H9 (cell line): ENCODE measurements at regions not wholly inside any gene's neighbourhood (a gene's known extent, or its start where the extent isn't known, plus 50 kb on each side); places are given as distances from the start of the nearest gene placed in this dataset.

Experiments used
- DNase-seq: peaks from one replicate; pipeline ENCODE4 v3.0.0-alpha.2; 2017
- H2AFZ ChIP-seq: one replicate; pipeline ENCODE4 v1.6.1; 2013; ENCODE audit warnings: mild to moderate bottlenecking, low read length, control low read depth, moderate library complexity
- H2AK5ac ChIP-seq: 2 replicates; pipeline ENCODE4 v1.6.1; 2013; ENCODE audit warnings: low read length, control low read depth, mixed read lengths; ENCODE audit not compliant: insufficient read length
- H2BK120ac ChIP-seq: one replicate; pipeline ENCODE4 v1.6.1; 2013; ENCODE audit warnings: low read depth, mild to moderate bottlenecking, low read length, control low read depth, inconsistent platforms; ENCODE audit not compliant: poor library complexity, severe bottlenecking
- H2BK12ac ChIP-seq: 2 replicates; pipeline ENCODE4 v1.6.1; 2013; ENCODE audit warnings: low read length, control low read depth, mixed read lengths, low read depth; ENCODE audit not compliant: insufficient read length
- H2BK15ac ChIP-seq: 2 replicates; pipeline ENCODE4 v1.6.1; 2013; ENCODE audit warnings: low read depth, low read length, control low read depth
- H2BK20ac ChIP-seq: one replicate; pipeline ENCODE4 v1.6.1; 2013; ENCODE audit warnings: low read depth, mild to moderate bottlenecking, low read length, control low read depth, inconsistent platforms; ENCODE audit not compliant: poor library complexity, severe bottlenecking
- H2BK5ac ChIP-seq: 2 replicates; pipeline ENCODE4 v1.6.1; 2013; ENCODE audit warnings: low read length, control low read depth, mixed read lengths; ENCODE audit not compliant: insufficient read length
- H3K14ac ChIP-seq: 2 replicates; pipeline ENCODE4 v1.6.1; 2013; ENCODE audit warnings: low read length, control low read depth; ENCODE audit not compliant: insufficient read depth
- H3K18ac ChIP-seq: 2 replicates; pipeline ENCODE4 v1.6.1; 2013; ENCODE audit warnings: low read depth, mild to moderate bottlenecking, mixed read lengths, low read length, control low read depth; ENCODE audit not compliant: insufficient read length
- H3K23ac ChIP-seq: 2 replicates; pipeline ENCODE4 v1.6.1; 2013; ENCODE audit warnings: low read length, control low read depth, mixed read lengths, low read depth; ENCODE audit not compliant: insufficient read length
- H3K23me2 ChIP-seq: 2 replicates; pipeline ENCODE4 v1.6.1; 2013; ENCODE audit warnings: low read depth, mild to moderate bottlenecking, mixed read lengths, low read length, control low read depth; ENCODE audit not compliant: insufficient read length, poor library complexity, severe bottlenecking
- H3K27ac ChIP-seq: 2 replicates; pipeline ENCODE4 v1.5.1; 2013; ENCODE audit warnings: low read length, control low read depth, mixed read lengths, low read depth; ENCODE audit not compliant: insufficient read length
- H3K27me3 ChIP-seq: 2 replicates; pipeline ENCODE4 v1.6.1; 2013; ENCODE audit warnings: low read length, control low read depth, inconsistent platforms; ENCODE audit not compliant: insufficient read depth
- H3K4ac ChIP-seq: 2 replicates; pipeline ENCODE4 v1.6.1; 2013; ENCODE audit warnings: low read depth, mild to moderate bottlenecking, control low read depth, inconsistent platforms, low read length, moderate library complexity
- H3K4me1 ChIP-seq: 2 replicates; pipeline ENCODE4 v1.6.1; 2013; ENCODE audit warnings: low read length, control low read depth, inconsistent platforms; ENCODE audit not compliant: insufficient read depth
- H3K4me2 ChIP-seq: 2 replicates; pipeline ENCODE4 v1.6.1; 2013; ENCODE audit warnings: low read length, control low read depth, mixed read lengths; ENCODE audit not compliant: insufficient read length, insufficient read depth
- H3K56ac ChIP-seq: 2 replicates; pipeline ENCODE4 v1.6.1; 2013; ENCODE audit warnings: low read depth, mild to moderate bottlenecking, mixed read lengths, low read length, control low read depth; ENCODE audit not compliant: insufficient read length
- H3K79me1 ChIP-seq: 2 replicates; pipeline ENCODE4 v1.6.1; 2013; ENCODE audit warnings: low read depth, mild to moderate bottlenecking, moderate library complexity, low read length, control low read depth, inconsistent platforms; ENCODE audit not compliant: insufficient read depth, poor library complexity, severe bottlenecking
- H3K79me2 ChIP-seq: 2 replicates; pipeline ENCODE4 v1.6.1; 2013; ENCODE audit warnings: low read length, control low read depth, inconsistent platforms; ENCODE audit not compliant: insufficient read depth
- H3K9ac ChIP-seq: 2 replicates; pipeline ENCODE4 v1.6.1; 2013; ENCODE audit warnings: low read length, control low read depth, mixed read lengths; ENCODE audit not compliant: insufficient read length; ENCODE audit errors: extremely low read depth
- H3K9me3 ChIP-seq: one replicate; pipeline ENCODE4 v1.6.1; 2013; ENCODE audit warnings: low read depth, low read length, inconsistent platforms; ENCODE audit not compliant: control insufficient read depth
- H3T11ph ChIP-seq: one replicate; pipeline ENCODE4 v1.6.1; 2013; ENCODE audit warnings: mild to moderate bottlenecking, low read length, control low read depth, inconsistent platforms
- H4K20me1 ChIP-seq: one replicate; pipeline ENCODE4 v1.6.1; 2013; ENCODE audit not compliant: control insufficient read depth, insufficient read length, insufficient read depth
- H4K5ac ChIP-seq: 2 replicates; pipeline ENCODE4 v1.6.1; 2013; ENCODE audit warnings: low read depth, mild to moderate bottlenecking, mixed read lengths, low read length, control low read depth; ENCODE audit not compliant: insufficient read length
- H4K8ac ChIP-seq: replicated peaks from 2 replicates; pipeline ENCODE4 v1.6.1; 2013; ENCODE audit warnings: low read length, control low read depth, mixed read lengths, low read depth; ENCODE audit not compliant: insufficient read length
- H4K91ac ChIP-seq: 2 replicates; pipeline ENCODE4 v1.6.1; 2013; ENCODE audit warnings: low read depth, mild to moderate bottlenecking, moderate library complexity, mixed read lengths, low read length, control low read depth; ENCODE audit not compliant: insufficient read length
- H3K27ac Mint-ChIP-seq, 3 experiments: 2 replicates in 2 of 3; 3 replicates in 1 of 3; pipeline ENCODE4 v1.8.0; 2020 to 2021; ENCODE audit warnings: mixed read lengths in 3 of 3, mild to moderate bottlenecking in 1 of 3, moderate library complexity in 1 of 3
- H3K27me3 Mint-ChIP-seq: 2 replicates; pipeline ENCODE4 v1.8.0; 2021; ENCODE audit warnings: low read depth, mild to moderate bottlenecking, moderate library complexity, mixed read lengths
- H3K36me3 Mint-ChIP-seq, 3 experiments: 2 replicates in 2 of 3; 3 replicates in 1 of 3; pipeline ENCODE4 v1.8.0; 2020 to 2021; ENCODE audit warnings: low read depth in 3 of 3, mixed read lengths in 3 of 3; ENCODE audit not compliant: insufficient read depth in 1 of 3
- H3K4me1 Mint-ChIP-seq, 2 experiments: 2 replicates each; pipeline ENCODE4 v1.8.0; 2020; ENCODE audit warnings: mixed read lengths in 2 of 2
- H3K4me3 Mint-ChIP-seq, 2 experiments: 2 replicates in 1 of 2; 3 replicates in 1 of 2; pipeline ENCODE4 v1.8.0; 2020 to 2021; ENCODE audit warnings: mild to moderate bottlenecking in 2 of 2, mixed read lengths in 2 of 2, moderate library complexity in 1 of 2
- H3K9me3 Mint-ChIP-seq, 2 experiments: 2 replicates in 1 of 2; 3 replicates in 1 of 2; pipeline ENCODE4 v1.8.0; 2020; ENCODE audit warnings: mild to moderate bottlenecking in 2 of 2, mixed read lengths in 2 of 2, moderate library complexity in 1 of 2
- WGBS: extraction: QIAGEN DNeasy Blood & Tissue Kit; methylation state at CpG from one replicate; pipeline ENCODE4 v1.1.7; 2013; ENCODE audit warnings: missing lambda C conversion rate, low lambda C conversion rate, mixed read lengths; ENCODE audit not compliant: insufficient read length; ENCODE audit errors: extremely low coverage; 5-methylcytosine and 5-hydroxymethylcytosine counted together
- TF ChIP-seq, protein P1 (sequence below): fragments of 200-600 bp; sonication (generic); conservative IDR thresholded peaks from 3 replicates; pipeline ENCODE4 v1.8.0; 2021; ENCODE audit warnings: antibody characterized with exemption, mild to moderate bottlenecking

DNA sequence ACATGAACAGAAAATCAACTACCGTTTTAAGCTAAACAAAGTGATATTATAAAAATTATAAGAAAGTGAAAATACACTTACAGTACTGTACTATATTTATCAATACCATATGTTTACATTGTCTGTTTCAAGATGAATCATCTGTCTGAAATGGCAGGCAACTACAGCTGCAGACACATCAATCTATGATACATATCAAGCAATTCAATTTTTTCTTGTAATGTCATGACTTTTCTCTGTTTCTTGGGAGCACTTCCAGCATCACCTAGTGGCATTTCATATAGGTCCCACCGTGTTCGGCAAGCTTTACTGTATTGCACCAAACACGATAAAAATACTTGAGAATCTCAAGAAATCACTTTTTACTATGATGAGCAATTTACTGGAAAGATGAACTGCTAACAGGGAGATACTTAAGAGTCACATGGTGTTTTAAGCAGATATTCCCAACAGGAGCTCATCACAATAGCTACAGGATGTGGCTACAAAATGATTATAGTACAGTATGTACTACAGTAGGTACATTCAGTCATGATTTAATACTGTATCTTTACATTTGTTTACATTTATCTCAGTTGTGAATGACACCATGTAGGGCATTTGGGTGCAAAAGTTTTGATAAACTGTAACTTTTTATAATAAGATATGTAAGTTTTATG lies 207.4 kb downstream of the ADAM29 start:
- Mint-ChIP-seq H3K27ac (no peak overlapping the region), H3K9me3 (peaks cover 31 to 34% of the 10 kb centered on the region in 2 experiments), H3K36me3 (peaks cover 2 to 27% (median 18%) of the 10 kb centered on the region in 3 experiments; a peak in 5 of 7 replicates), H3K4me1 (peaks cover under 1 to 3% of the 10 kb centered on the region in 2 experiments; a peak in 2 of 4 replicates), H3K4me3 (no peak overlapping the region), H3K27me3 (no peaks in the 10 kb centered on the region)
- H4K20me1 ChIP-seq = no peaks in the 10 kb centered on the region
- H3K23ac ChIP-seq = no peak overlapping the region
- TF ChIP-seq, protein P1, sequence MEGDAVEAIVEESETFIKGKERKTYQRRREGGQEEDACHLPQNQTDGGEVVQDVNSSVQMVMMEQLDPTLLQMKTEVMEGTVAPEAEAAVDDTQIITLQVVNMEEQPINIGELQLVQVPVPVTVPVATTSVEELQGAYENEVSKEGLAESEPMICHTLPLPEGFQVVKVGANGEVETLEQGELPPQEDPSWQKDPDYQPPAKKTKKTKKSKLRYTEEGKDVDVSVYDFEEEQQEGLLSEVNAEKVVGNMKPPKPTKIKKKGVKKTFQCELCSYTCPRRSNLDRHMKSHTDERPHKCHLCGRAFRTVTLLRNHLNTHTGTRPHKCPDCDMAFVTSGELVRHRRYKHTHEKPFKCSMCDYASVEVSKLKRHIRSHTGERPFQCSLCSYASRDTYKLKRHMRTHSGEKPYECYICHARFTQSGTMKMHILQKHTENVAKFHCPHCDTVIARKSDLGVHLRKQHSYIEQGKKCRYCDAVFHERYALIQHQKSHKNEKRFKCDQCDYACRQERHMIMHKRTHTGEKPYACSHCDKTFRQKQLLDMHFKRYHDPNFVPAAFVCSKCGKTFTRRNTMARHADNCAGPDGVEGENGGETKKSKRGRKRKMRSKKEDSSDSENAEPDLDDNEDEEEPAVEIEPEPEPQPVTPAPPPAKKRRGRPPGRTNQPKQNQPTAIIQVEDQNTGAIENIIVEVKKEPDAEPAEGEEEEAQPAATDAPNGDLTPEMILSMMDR = no peak
- no peak overlapping the region for H3K56ac ChIP-seq
- no peaks in the 10 kb centered on the region for H3K23me2 ChIP-seq
- no peak overlapping the region for H3K27ac ChIP-seq
- H3K9me3 ChIP-seq = no peaks in the 10 kb centered on the region
- H2BK5ac ChIP-seq = no peak overlapping the region
- no peaks in the 10 kb centered on the region for H3K79me1 ChIP-seq
- no peak overlapping the region for H3K4me2 ChIP-seq
- H3K14ac ChIP-seq = no peak overlapping the region
- H3K4ac ChIP-seq = no peak overlapping the region
- no peak overlapping the region for H2BK15ac ChIP-seq
- H2AFZ ChIP-seq = no peak overlapping the region
- no peak overlapping the region for H2AK5ac ChIP-seq
- no peaks in the 10 kb centered on the region for H3K4me1 ChIP-seq
- no peak overlapping the region for H2BK120ac ChIP-seq
- H4K5ac ChIP-seq = no peak overlapping the region
- H2BK12ac ChIP-seq = no peak overlapping the region
- no peaks in the 10 kb centered on the region for H3K27me3 ChIP-seq
- WGBS = no CpG with 5 or more reads among the region's 4 CpGs
- H4K8ac ChIP-seq = no peak overlapping the region
- no peak overlapping the region for H2BK20ac ChIP-seq
- H3K18ac ChIP-seq = no peak overlapping the region
- DNase-seq = no peak
- H3K79me2 ChIP-seq = no peaks in the 10 kb centered on the region
- H4K91ac ChIP-seq = no peak overlapping the region
- no peak overlapping the region for H3K9ac ChIP-seq
- H3T11ph ChIP-seq = no peak overlapping the region
